ENCODE measurements at regions not wholly inside any gene's neighbourhood (a gene's known extent, or its start where the extent isn't known, plus 50 kb on each side); places are given as distances from the start of the nearest gene placed in this dataset.

DNA sequence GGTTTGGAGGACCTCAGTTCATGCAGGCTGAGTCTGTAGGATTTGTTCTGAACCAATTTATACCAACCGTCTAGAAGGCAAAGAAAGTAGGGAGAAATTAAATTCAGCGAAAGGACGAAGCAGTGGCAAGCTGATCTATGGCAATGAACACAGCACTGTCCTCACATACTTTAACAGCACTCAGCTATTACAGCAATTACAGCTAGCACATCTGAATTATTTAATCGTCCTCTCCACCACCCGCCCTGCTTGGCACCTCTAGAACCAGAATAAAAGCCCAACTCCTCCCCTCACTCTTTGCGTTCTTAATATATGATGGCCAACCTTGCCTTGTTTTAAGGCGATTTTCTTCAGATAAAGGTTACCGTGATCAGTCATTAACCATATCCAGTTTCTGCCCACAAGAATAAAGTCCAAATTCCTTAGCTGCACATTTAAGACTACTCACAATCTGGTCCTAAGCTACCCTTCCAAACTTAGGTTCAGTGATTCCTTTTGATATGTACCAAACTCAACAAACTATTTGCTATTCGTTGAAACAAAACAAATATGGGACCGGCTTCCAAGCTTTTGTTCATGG is 169.4 kb upstream of the ESRRG start:
- Histone ChIP-seq H2AFZ (ENCODE audit: control insufficient read depth, low read depth, low read length) (no peak overlapping the region), H3K4me2 (ENCODE audit: control insufficient read depth, insufficient read depth) (no peak overlapping the region), H3K9ac (ENCODE audit: control insufficient read depth, insufficient read depth, low read length) (no peak overlapping the region), H3K9me3 (replicated peaks; ENCODE audit: control insufficient read depth, insufficient read depth, low read length) (no peaks in the 10 kb centered on the region), H4K20me1 (ENCODE audit: control insufficient read depth, insufficient read depth) (no peaks in the 10 kb centered on the region), H3K79me2 (ENCODE audit: control insufficient read depth, insufficient read depth, low read length) (no peaks in the 10 kb centered on the region), H3K27ac (ENCODE audit: control insufficient read depth, insufficient read depth) (no peak overlapping the region), H3K4me3 (no peak overlapping the region), H3K27me3 (replicated peaks in 1 of 2; ENCODE audit: control insufficient read depth in 2 of 2, insufficient read depth in 2 of 2, low read length in 1 of 2) (no peaks in the 10 kb centered on the region), H3K4me1 (ENCODE audit: control insufficient read depth, insufficient read depth, low read length) (no peaks in the 10 kb centered on the region), H3K36me3 (ENCODE audit: control insufficient read depth in 2 of 2, insufficient read depth in 2 of 2, low read length in 1 of 2) (no peaks in the 10 kb centered on the region)
- RAD21 ChIA-PET (ENCODE audit: unreplicated experiment) = no interaction called here
- CTCF ChIA-PET = no interaction called here
- ATAC-seq = no peak
- WGBS (ENCODE audit: insufficient coverage, insufficient replicate concordance, low lambda C conversion rate, missing lambda C conversion rate) = 35% methylated on average over 10 of the region's 10 CpGs
- no TSS peak for BruUV-seq (replicated peaks)
- in situ Hi-C loops (cut with MboI) (no loop called here), intact Hi-C loops (cut with micrococcal nuclease; ENCODE audit: unreplicated experiment) (no loop called here)
- no peak for DNase-seq (ENCODE audit: low read depth, low spot score)
- SMC1A ChIA-PET (ENCODE audit: uncharacterized antibody, unreplicated experiment) = interaction anchor here (1.0 kb wide), 1 partner anchor 22 kb away, joined by 3 read pairs; no protein-coding TSS in a partner anchor
- POLR2A ChIA-PET = no interaction called here
- no peak for FAIRE-seq
- TF ChIP-seq BCL11A (IDR thresholded peaks at IDR 0.05; ENCODE audit: low read depth, low read length) (no peak), YY1 (IDR thresholded peaks at IDR 0.05; ENCODE audit: low read depth, low read length) (no peak), POLR2AphosphoS5 (IDR thresholded peaks at IDR 0.05; ENCODE audit: low read length) (no peak), SPI1 (IDR thresholded peaks at IDR 0.05; ENCODE audit: borderline replicate concordance, insufficient read depth, low read depth, low read length) (no peak), STAT3 (IDR thresholded peaks at IDR 0.05; ENCODE audit: low read depth, low read length) (no peak), BMI1 (IDR thresholded peaks at IDR 0.05; ENCODE audit: borderline replicate concordance) (no peak), TBL1XR1 (IDR thresholded peaks at IDR 0.05; ENCODE audit: low read depth, low read length) (no peak), HDAC6 (IDR thresholded peaks at IDR 0.05; ENCODE audit: unreplicated experiment) (no peak), FOXM1 (IDR thresholded peaks at IDR 0.05; ENCODE audit: low read depth, low read length) (no peak), CHD2 (IDR thresholded peaks at IDR 0.05; ENCODE audit: borderline replicate concordance, low read depth, low read length) (no peak), HDGF (IDR thresholded peaks at IDR 0.05) (no peak), ZNF207 (IDR thresholded peaks at IDR 0.05; ENCODE audit: borderline replicate concordance) (no peak)
- TF ChIP-seq, protein P1, sequence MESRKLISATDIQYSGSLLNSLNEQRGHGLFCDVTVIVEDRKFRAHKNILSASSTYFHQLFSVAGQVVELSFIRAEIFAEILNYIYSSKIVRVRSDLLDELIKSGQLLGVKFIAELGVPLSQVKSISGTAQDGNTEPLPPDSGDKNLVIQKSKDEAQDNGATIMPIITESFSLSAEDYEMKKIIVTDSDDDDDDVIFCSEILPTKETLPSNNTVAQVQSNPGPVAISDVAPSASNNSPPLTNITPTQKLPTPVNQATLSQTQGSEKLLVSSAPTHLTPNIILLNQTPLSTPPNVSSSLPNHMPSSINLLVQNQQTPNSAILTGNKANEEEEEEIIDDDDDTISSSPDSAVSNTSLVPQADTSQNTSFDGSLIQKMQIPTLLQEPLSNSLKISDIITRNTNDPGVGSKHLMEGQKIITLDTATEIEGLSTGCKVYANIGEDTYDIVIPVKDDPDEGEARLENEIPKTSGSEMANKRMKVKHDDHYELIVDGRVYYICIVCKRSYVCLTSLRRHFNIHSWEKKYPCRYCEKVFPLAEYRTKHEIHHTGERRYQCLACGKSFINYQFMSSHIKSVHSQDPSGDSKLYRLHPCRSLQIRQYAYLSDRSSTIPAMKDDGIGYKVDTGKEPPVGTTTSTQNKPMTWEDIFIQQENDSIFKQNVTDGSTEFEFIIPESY (IDR thresholded peaks at IDR 0.05) = no peak
- TF ChIP-seq, protein P2, sequence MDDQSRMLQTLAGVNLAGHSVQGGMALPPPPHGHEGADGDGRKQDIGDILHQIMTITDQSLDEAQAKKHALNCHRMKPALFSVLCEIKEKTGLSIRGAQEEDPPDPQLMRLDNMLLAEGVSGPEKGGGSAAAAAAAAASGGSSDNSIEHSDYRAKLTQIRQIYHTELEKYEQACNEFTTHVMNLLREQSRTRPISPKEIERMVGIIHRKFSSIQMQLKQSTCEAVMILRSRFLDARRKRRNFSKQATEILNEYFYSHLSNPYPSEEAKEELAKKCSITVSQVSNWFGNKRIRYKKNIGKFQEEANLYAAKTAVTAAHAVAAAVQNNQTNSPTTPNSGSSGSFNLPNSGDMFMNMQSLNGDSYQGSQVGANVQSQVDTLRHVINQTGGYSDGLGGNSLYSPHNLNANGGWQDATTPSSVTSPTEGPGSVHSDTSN (IDR thresholded peaks at IDR 0.05; ENCODE audit: insufficient replicate concordance, low read depth, low read length) = no peak
- TF ChIP-seq, protein P3, sequence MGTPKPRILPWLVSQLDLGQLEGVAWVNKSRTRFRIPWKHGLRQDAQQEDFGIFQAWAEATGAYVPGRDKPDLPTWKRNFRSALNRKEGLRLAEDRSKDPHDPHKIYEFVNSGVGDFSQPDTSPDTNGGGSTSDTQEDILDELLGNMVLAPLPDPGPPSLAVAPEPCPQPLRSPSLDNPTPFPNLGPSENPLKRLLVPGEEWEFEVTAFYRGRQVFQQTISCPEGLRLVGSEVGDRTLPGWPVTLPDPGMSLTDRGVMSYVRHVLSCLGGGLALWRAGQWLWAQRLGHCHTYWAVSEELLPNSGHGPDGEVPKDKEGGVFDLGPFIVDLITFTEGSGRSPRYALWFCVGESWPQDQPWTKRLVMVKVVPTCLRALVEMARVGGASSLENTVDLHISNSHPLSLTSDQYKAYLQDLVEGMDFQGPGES (IDR thresholded peaks at IDR 0.05) = no peak

Data from GM12878 (cell line).